Neuronal stem cell (in vitro differentiated cells): ENCODE measurements at regions not wholly inside any gene's neighbourhood (a gene's known extent, or its start where the extent isn't known, plus 50 kb on each side); places are given as distances from the start of the nearest gene placed in this dataset.
"Not testable (repeated sequence)": the region's sequence is repeated elsewhere in the genome, so short reads cannot be mapped to it uniquely, and the experiment has no call there.

ENCODE experiments used
- DNase-seq: peaks from one replicate; pipeline ENCODE4 v3.0.0-alpha.2; 2013; ENCODE audit warnings: low spot score
- H2AFZ ChIP-seq: one replicate; pipeline ENCODE4 v1.6.1; 2013; ENCODE audit warnings: mild to moderate bottlenecking, low read length, inconsistent platforms
- H2AK5ac ChIP-seq: 2 replicates; pipeline ENCODE4 v1.6.1; 2013; ENCODE audit warnings: low read depth, mild to moderate bottlenecking, inconsistent platforms, low read length, moderate library complexity, mixed read lengths
- H2BK120ac ChIP-seq: 2 replicates; pipeline ENCODE4 v1.6.1; 2013; ENCODE audit warnings: low read depth, mild to moderate bottlenecking, inconsistent platforms, low read length, moderate library complexity, mixed read lengths
- H2BK12ac ChIP-seq: one replicate; pipeline ENCODE4 v1.6.1; 2013; ENCODE audit warnings: low read length, inconsistent platforms
- H2BK15ac ChIP-seq: 2 replicates; pipeline ENCODE4 v1.6.1; 2013; ENCODE audit warnings: mild to moderate bottlenecking, low read length, inconsistent platforms, mixed read lengths
- H2BK5ac ChIP-seq: one replicate; pipeline ENCODE4 v1.6.1; 2013; ENCODE audit warnings: inconsistent platforms, mild to moderate bottlenecking, low read length, moderate library complexity
- H3K14ac ChIP-seq: one replicate; pipeline ENCODE4 v1.6.1; 2013; ENCODE audit warnings: low read length, inconsistent platforms
- H3K18ac ChIP-seq: 2 replicates; pipeline ENCODE4 v1.6.1; 2013; ENCODE audit warnings: low read length, inconsistent platforms
- H3K23ac ChIP-seq: 2 replicates; pipeline ENCODE4 v1.6.1; 2013; ENCODE audit warnings: low read depth, mild to moderate bottlenecking, mixed read lengths, low read length, inconsistent platforms; ENCODE audit not compliant: poor library complexity
- H3K27ac ChIP-seq: replicated peaks from 3 replicates; pipeline ENCODE4 v1.5.1; 2013; ENCODE audit warnings: low read length, inconsistent platforms
- H3K27me3 ChIP-seq, 3 experiments: 2 replicates each; pipeline ENCODE4 v1.6.1; 2013; ENCODE audit warnings: low read length in 3 of 3, mild to moderate bottlenecking in 2 of 3, inconsistent platforms in 1 of 3, low read depth in 1 of 3, mixed read lengths in 1 of 3, moderate library complexity in 1 of 3; ENCODE audit not compliant: control insufficient read depth in 3 of 3, insufficient read depth in 3 of 3
- H3K36me3 ChIP-seq, 2 donors: replicated peaks in 1 of 2; 2 replicates each; pipeline ENCODE4 v1.6.1; 2013; ENCODE audit warnings: low read length in 2 of 2; ENCODE audit not compliant: control insufficient read depth in 2 of 2, insufficient read depth in 2 of 2
- H3K4ac ChIP-seq: 2 replicates; pipeline ENCODE4 v1.6.1; 2013; ENCODE audit warnings: inconsistent platforms, mild to moderate bottlenecking, low read length, moderate library complexity
- H3K4me1 ChIP-seq, 2 donors: 1 replicate in 1 of 2; 2 replicates in 1 of 2; pipeline ENCODE4 v1.6.1; 2013; ENCODE audit warnings: low read length in 2 of 2, low read depth in 1 of 2; ENCODE audit not compliant: control insufficient read depth in 2 of 2, insufficient read depth in 1 of 2
- H3K4me2 ChIP-seq: one replicate; pipeline ENCODE4 v1.6.1; 2013; ENCODE audit warnings: mild to moderate bottlenecking, low read length, inconsistent platforms; ENCODE audit not compliant: insufficient read depth, poor library complexity, severe bottlenecking
- H3K4me3 ChIP-seq, 2 donors: 2 replicates each; pipeline ENCODE4 v1.5.1; 2013; ENCODE audit warnings: low read length in 2 of 2, mild to moderate bottlenecking in 2 of 2, inconsistent platforms in 1 of 2, moderate library complexity in 1 of 2
- H3K79me1 ChIP-seq: one replicate; pipeline ENCODE4 v1.6.1; 2013; ENCODE audit warnings: low read depth, mild to moderate bottlenecking, inconsistent platforms, low read length, moderate library complexity
- H3K9ac ChIP-seq: one replicate; pipeline ENCODE4 v1.6.1; 2013; ENCODE audit warnings: mild to moderate bottlenecking, low read depth, low read length, inconsistent platforms; ENCODE audit not compliant: poor library complexity
- H3K9me3 ChIP-seq, 2 donors: replicated peaks in 1 of 2; 2 replicates each; pipeline versions ENCODE3 to v1.6.1; 2013; ENCODE audit warnings: low read length in 2 of 2, mild to moderate bottlenecking in 2 of 2, inconsistent platforms in 1 of 2, low read depth in 1 of 2, mixed read lengths in 1 of 2, moderate library complexity in 1 of 2; ENCODE audit not compliant: control insufficient read depth in 2 of 2, insufficient read depth in 1 of 2
- H4K8ac ChIP-seq: one replicate; pipeline ENCODE4 v1.6.1; 2013; ENCODE audit warnings: low read depth, mild to moderate bottlenecking, inconsistent platforms, low read length, moderate library complexity
- H4K91ac ChIP-seq: one replicate; pipeline ENCODE4 v1.6.1; 2013; ENCODE audit warnings: low read length, low read depth, mild to moderate bottlenecking, inconsistent platforms; ENCODE audit not compliant: poor library complexity
- WGBS, 2 donors: extraction: QIAGEN DNeasy Blood & Tissue Kit; methylation state at CpG; one replicate each; pipeline ENCODE4 v1.1.7; 2013; ENCODE audit warnings: missing lambda C conversion rate in 2 of 2, mixed read lengths in 1 of 2; ENCODE audit not compliant: insufficient read length in 2 of 2, insufficient replicate concordance in 1 of 2; ENCODE audit errors: extremely low coverage in 2 of 2; 5-methylcytosine and 5-hydroxymethylcytosine counted together

GRCh38 chr10:34951263-34951887 is 136.3 kb upstream of the PARD3 start:
- not testable (repeated sequence) for H2BK12ac ChIP-seq, H2BK120ac ChIP-seq, H3K4me3 ChIP-seq, H3K9ac ChIP-seq, H4K91ac ChIP-seq, H2BK5ac ChIP-seq, H2BK15ac ChIP-seq, H3K36me3 ChIP-seq, H3K79me1 ChIP-seq, H2AFZ ChIP-seq, H3K18ac ChIP-seq, H3K14ac ChIP-seq, H2AK5ac ChIP-seq, H3K9me3 ChIP-seq, H3K23ac ChIP-seq, H4K8ac ChIP-seq, H3K4me2 ChIP-seq, DNase-seq, H3K27me3 ChIP-seq, H3K4me1 ChIP-seq, H3K27ac ChIP-seq, H3K4ac ChIP-seq
- WGBS, 2 donors: no CpG with 5 or more reads among the region's 11 CpGs

- not testable (repeated sequence) for H4K91ac ChIP-seq, H3K14ac ChIP-seq, H3K79me1 ChIP-seq, H2BK5ac ChIP-seq, H2AFZ ChIP-seq, H3K4me3 ChIP-seq, H2AK5ac ChIP-seq, H3K23ac ChIP-seq, H3K36me3 ChIP-seq, DNase-seq, H3K4me2 ChIP-seq, H3K18ac ChIP-seq, H2BK12ac ChIP-seq, H3K4ac ChIP-seq, H3K9me3 ChIP-seq, H3K27ac ChIP-seq, H4K8ac ChIP-seq, H2BK15ac ChIP-seq, H2BK120ac ChIP-seq, H3K27me3 ChIP-seq, H3K9ac ChIP-seq
- peaks cover 3 to 11% of the 10 kb centered on the region in 2 donors for H3K4me1 ChIP-seq
- WGBS, 2 donors: no CpG with 5 or more reads among the region's 9 CpGs
These were observed 130.9 kb upstream of the PARD3 start for GRCh38 chr10:34945951-34946522.

- WGBS, 2 donors: no CpG with 5 or more reads among the region's 14 CpGs
- Histone ChIP-seq H3K4me2 (no peak overlapping the region), H4K91ac (no peak overlapping the region), H2BK5ac (no peak overlapping the region), H3K9ac (no peak overlapping the region), H3K18ac (no peak overlapping the region), H3K23ac (no peak overlapping the region), H2BK12ac (no peak overlapping the region), H2BK15ac (no peak overlapping the region), H3K27me3 (no peaks in the 10 kb centered on the region), H3K4me1 (peaks cover 3 to 15% of the 10 kb centered on the region in 2 donors), H3K36me3 (no peaks in the 10 kb centered on the region), H2BK120ac (no peak overlapping the region), H4K8ac (no peak overlapping the region), H2AK5ac (no peak overlapping the region), H3K79me1 (no peaks in the 10 kb centered on the region), H3K4me3 (no peak overlapping the region), H3K14ac (no peak overlapping the region), H3K4ac (no peak overlapping the region), H3K9me3 (no peaks in the 10 kb centered on the region), H2AFZ (peak overlapping the region; percentile 32), H3K27ac (no peak overlapping the region)
- DNase-seq: no peak
These were observed 126.6 kb upstream of the PARD3 start for GRCh38 chr10:34941471-34942357.

GRCh38 chr10:34940436-34940835 is 125.3 kb upstream of the PARD3 start:
- Histone ChIP-seq H4K91ac (no peak overlapping the region), H2BK12ac (no peak overlapping the region), H2AK5ac (no peak overlapping the region), H3K9ac (no peak overlapping the region), H2BK15ac (no peak overlapping the region), H3K18ac (peak overlapping the region; percentile 53), H3K79me1 (no peaks in the 10 kb centered on the region), H4K8ac (no peak overlapping the region), H3K4me3 (no peak overlapping the region), H2BK120ac (no peak overlapping the region), H2BK5ac (no peak overlapping the region), H3K27me3 (no peaks in the 10 kb centered on the region), H3K14ac (no peak overlapping the region), H3K23ac (no peak overlapping the region), H3K27ac (no peak overlapping the region), H2AFZ (peak overlapping the region; percentile 12), H3K4me2 (no peak overlapping the region), H3K9me3 (no peaks in the 10 kb centered on the region), H3K4ac (no peak overlapping the region), H3K36me3 (no peaks in the 10 kb centered on the region), H3K4me1 (peaks cover 5 to 15% of the 10 kb centered on the region in 2 donors)
- DNase-seq: no peak
- WGBS, 2 donors: no CpG with 5 or more reads among the region's 8 CpGs
